ENCODE measurements at regions not wholly inside any gene's neighbourhood (a gene's known extent, or its start where the extent isn't known, plus 50 kb on each side); places are given as distances from the start of the nearest gene placed in this dataset.

DNA sequence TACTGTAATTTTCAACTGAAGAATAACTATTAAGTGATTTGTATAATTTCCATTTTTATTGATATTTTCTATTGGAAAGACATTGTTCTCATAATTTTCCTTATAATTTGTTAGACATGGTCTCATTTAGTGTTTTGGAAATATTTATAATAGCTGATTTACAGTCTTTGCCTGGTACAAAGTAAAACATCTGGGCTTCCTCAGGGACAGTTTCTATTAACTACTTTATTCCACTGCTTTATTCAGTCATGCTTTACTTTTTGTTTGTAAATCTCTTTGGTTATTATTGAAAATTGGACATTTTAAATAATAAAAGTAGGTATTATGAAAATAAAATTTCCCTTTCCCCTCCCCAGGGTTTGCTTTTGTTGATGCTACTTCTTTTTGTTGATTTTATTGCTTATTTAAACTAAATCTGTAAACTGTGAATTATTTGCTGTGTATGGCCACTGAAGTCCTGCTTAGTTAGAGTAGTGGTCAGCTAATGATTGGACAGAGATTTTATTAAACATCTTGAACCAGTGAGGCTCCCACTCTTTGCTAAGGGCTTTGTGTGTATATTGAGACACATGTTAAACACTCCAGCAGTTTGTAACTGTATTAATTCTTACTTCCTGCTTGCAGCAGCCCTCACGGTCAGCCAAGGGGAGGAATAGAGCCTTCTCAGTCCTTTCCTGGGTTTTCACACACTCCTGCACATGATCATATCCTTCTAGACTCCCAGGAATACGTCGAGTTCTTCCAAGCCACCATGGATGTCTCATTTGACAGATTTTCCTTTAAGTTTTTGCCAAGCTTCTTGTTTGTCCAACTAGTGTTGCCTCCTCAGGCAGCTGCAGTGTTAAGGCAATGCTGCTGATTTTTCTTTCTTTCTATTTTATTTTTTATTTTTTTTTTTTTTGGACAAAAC, 994.6 kb upstream of the PRMT6 start:
- no peaks in the 10 kb centered on the region for H3K36me3 ChIP-seq
- H3K4me3 ChIP-seq, result no peak overlapping the region
- H3K27me3 ChIP-seq (ENCODE audit: low read depth), result no peaks in the 10 kb centered on the region
- intact Hi-C loops (cut with micrococcal nuclease), result no loop called here
- H3K4me1 ChIP-seq, result no peaks in the 10 kb centered on the region
- TF ChIP-seq, protein P1, sequence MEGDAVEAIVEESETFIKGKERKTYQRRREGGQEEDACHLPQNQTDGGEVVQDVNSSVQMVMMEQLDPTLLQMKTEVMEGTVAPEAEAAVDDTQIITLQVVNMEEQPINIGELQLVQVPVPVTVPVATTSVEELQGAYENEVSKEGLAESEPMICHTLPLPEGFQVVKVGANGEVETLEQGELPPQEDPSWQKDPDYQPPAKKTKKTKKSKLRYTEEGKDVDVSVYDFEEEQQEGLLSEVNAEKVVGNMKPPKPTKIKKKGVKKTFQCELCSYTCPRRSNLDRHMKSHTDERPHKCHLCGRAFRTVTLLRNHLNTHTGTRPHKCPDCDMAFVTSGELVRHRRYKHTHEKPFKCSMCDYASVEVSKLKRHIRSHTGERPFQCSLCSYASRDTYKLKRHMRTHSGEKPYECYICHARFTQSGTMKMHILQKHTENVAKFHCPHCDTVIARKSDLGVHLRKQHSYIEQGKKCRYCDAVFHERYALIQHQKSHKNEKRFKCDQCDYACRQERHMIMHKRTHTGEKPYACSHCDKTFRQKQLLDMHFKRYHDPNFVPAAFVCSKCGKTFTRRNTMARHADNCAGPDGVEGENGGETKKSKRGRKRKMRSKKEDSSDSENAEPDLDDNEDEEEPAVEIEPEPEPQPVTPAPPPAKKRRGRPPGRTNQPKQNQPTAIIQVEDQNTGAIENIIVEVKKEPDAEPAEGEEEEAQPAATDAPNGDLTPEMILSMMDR (IDR thresholded peaks at IDR 0.05; ENCODE audit: borderline replicate concordance), result no peak
- DNase-seq, result no peak
- peaks cover 19% of the 10 kb centered on the region for H3K9me3 ChIP-seq (replicated peaks)
- H3K27ac ChIP-seq (replicated peaks), result no peak overlapping the region

DNA sequence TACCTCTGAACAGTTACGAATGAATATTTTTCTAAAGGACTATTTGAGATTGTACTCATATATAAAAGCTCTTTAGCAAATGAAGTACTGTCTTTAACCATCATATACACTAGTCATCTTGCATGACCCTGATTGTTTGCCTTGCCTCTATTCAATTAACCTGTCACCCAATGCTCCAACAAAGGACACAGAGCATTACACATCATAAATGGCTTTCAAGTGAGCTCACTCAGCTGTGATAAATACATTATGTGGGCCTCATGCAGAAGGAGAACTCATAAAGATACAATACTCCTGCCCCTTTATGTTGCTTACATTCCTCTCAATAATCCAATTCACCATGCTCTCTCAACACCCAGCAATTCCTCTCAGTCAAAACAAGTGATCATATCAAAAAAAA, 993.0 kb upstream of the PRMT6 start:
- Histone ChIP-seq H3K36me3 (no peaks in the 10 kb centered on the region), H3K27me3 (ENCODE audit: low read depth) (no peaks in the 10 kb centered on the region), H3K4me3 (no peak overlapping the region), H3K4me1 (no peaks in the 10 kb centered on the region), H3K27ac (replicated peaks) (no peak overlapping the region), H3K9me3 (replicated peaks) (peaks cover 19% of the 10 kb centered on the region)
- intact Hi-C loops (cut with micrococcal nuclease), result no loop called here
- TF ChIP-seq, protein P1 (IDR thresholded peaks at IDR 0.05; ENCODE audit: borderline replicate concordance), result no peak
- DNase-seq, result no peak

DNA sequence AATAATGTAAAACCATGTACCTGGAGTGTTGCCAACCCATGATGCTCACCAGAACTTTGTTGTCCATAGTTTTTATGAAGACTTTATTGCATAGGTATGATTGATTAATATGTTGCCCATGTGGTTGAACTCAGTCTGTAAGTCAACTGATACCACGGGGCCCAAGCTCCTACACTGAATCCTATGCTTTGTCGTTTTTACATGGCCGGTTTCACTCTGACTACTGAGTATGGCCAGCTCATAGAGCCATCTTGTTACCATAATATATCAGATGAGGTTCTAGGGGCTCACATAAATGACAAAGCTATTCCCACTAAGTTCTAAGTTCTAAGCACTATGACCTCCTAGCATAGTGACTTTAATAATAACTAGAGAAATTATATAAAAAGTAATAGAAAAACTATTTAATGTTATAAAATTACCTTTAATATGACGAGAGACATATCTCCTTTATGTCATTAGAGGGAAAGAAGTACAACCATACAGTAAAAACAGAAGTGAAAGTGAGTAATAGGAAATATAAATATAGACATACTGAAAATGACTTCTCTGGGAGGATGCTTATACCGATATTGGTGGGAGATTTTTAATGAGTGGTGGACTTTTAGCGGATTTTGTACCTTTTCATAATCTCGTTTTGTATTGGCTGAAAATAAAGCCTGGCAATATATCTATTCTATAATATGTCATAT, 983.4 kb upstream of the PRMT6 start:
- Histone ChIP-seq H3K36me3 (no peaks in the 10 kb centered on the region), H3K4me3 (no peak overlapping the region), H3K27ac (replicated peaks) (no peak overlapping the region), H3K4me1 (no peaks in the 10 kb centered on the region), H3K27me3 (ENCODE audit: low read depth) (no peaks in the 10 kb centered on the region), H3K9me3 (replicated peaks) (no peaks in the 10 kb centered on the region)
- TF ChIP-seq, protein P1 (IDR thresholded peaks at IDR 0.05; ENCODE audit: borderline replicate concordance), result no peak
- intact Hi-C loops (cut with micrococcal nuclease), result no loop called here
- no peak for DNase-seq

DNA sequence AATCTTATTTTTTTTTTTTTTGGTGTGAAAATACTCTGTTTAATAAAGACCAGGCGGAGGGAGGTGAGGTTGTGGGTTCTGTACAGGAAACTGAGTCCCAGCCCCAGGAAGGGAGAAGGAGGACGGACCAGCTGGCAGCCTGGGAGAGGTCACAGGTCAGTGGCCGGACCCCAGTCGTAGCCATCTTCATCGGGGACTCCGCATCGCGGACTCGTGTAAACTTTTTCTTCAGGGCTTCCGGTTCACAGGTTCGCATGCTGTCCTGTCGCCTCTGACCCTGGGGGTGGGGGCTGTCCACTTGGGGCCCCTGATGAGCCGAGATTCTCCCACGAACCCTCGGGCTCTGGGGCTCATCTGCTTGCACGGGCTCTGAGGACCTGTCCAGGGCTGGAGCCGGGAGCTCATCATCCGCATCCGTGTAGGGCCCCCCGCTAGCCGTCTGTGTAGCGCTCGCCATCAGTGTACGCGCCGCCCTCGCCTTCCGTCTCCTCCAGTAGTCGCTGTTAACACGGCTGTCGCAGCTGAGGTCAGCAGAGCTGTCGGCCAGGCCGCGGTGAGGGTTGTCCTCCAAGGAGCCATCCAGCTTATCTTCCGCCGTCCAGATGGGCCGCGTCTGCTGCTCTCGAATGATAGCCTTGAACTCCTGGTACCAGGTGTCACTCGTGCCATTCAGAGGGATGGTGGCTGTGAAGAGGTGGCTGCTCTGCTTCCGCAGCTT, 975.7 kb upstream of the PRMT6 start:
- Histone ChIP-seq H3K27ac (replicated peaks) (no peak overlapping the region), H3K4me3 (no peak overlapping the region), H3K36me3 (no peaks in the 10 kb centered on the region), H3K4me1 (no peaks in the 10 kb centered on the region), H3K9me3 (replicated peaks) (no peaks in the 10 kb centered on the region), H3K27me3 (ENCODE audit: low read depth) (peaks cover 9% of the 10 kb centered on the region)
- intact Hi-C loops (cut with micrococcal nuclease), result no loop called here
- no peak for DNase-seq
- TF ChIP-seq, protein P1 (IDR thresholded peaks at IDR 0.05; ENCODE audit: borderline replicate concordance), result no peak

DNA sequence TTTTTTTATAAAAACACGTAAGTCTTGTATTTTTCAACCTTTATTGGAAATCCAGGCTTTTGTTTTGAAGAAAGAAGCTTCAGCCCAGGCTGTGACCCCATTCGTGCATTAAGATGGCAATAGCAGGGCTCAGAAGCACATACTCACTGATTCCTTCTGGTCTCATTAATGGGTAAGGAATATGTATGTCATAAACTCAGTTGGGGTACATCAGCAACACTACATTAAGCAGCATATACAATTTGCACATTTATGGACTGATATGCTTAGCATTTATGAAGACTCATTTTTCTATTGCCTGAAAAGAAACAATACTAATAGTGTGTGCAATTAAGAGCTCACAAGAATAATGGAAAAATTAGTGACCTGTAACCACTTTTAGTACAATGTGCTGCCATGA, 945.4 kb upstream of the PRMT6 start:
- Histone ChIP-seq H3K4me3 (no peak overlapping the region), H3K4me1 (no peaks in the 10 kb centered on the region), H3K36me3 (no peaks in the 10 kb centered on the region), H3K27me3 (ENCODE audit: low read depth) (no peaks in the 10 kb centered on the region), H3K27ac (replicated peaks) (no peak overlapping the region), H3K9me3 (replicated peaks) (peaks cover 3% of the 10 kb centered on the region)
- TF ChIP-seq, protein P1 (IDR thresholded peaks at IDR 0.05; ENCODE audit: borderline replicate concordance), result no peak
- intact Hi-C loops (cut with micrococcal nuclease), result no loop called here
- no peak for DNase-seq

Measured in left ventricle myocardium inferior (tissue), 1 donor.